GM18498 (cell line): ENCODE measurements at regions not wholly inside any gene's neighbourhood (a gene's known extent, or its start where the extent isn't known, plus 50 kb on each side); places are given as distances from the start of the nearest gene placed in this dataset.
A peak's percentile ranks its signal among the peaks of the same experiment; 100 is the strongest.
"Not testable (repeated sequence)": the region's sequence is repeated elsewhere in the genome, so short reads cannot be mapped to it uniquely, and the experiment has no call there.

ENCODE experiments used
- ATAC-seq: cut with Tn5 transposase; IDR thresholded peaks from one replicate; pipeline ENCODE4 v1.9.1; 2021; ENCODE audit warnings: mild to moderate bottlenecking, moderate library complexity; ENCODE audit not compliant: unreplicated experiment

DNA sequence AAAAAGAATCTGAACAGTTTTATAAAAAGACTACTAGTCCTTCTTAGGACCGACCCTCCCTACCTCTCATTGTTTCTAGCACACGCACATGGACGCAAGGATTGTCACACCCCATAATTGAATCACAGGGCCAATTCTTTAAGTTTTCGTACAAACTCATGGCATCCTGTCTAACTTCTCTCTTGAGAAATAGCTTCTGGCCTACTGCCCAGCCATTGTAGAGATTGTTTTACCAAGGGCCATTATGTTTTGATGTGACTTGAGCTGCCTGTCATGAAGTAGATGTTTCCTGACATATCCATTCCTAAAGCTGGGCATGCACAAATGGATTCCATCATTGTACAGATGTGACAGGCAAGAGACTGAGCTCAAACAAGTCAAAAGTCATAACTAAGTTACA, 1672.1 kb upstream of the C9orf72 start:
- ATAC-seq: no peak

DNA sequence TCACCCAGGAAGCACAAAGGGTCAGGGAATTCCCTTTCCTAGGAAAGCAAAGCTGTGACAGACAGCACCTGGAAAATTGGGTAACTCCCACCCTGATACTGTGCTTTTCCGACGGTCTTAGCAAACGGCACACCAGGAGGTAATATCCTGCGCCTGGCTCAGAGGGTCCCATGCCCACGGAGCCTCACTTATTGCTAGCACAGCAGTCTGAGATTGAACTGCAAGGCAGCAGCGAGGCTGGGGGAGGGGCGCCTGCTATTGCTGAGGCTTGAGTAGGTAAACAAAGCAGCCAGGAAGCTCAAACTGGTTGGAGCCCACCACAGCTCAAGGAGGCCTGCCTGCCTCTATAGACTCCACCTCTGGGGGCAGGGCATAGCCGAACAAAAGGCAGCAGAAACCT, 1697.1 kb upstream of the C9orf72 start:
- ATAC-seq: not testable (repeated sequence)

DNA sequence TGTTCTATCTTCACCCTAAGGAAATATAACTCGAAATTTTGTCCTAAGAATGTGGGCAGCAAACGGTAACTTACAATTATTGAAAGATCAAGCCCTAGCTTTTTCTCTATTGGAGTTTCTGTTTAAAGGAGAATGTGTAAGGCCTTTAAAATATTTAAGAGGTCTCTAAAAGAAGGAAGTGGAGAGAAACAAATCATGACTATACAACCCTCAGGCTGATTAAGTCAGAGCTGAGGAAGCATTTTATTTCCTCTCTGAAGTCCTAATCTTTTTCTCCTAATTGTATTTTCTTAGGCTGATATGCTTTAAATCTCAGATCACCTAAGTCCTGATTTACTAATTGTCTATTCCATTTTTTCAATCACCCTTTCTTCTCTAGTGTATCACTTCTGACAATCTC, 1708.8 kb upstream of the C9orf72 start:
- no peak for ATAC-seq

GRCh38 chr9:29285818-29286217, 1712.5 kb upstream of the C9orf72 start:
- no peak for ATAC-seq

DNA sequence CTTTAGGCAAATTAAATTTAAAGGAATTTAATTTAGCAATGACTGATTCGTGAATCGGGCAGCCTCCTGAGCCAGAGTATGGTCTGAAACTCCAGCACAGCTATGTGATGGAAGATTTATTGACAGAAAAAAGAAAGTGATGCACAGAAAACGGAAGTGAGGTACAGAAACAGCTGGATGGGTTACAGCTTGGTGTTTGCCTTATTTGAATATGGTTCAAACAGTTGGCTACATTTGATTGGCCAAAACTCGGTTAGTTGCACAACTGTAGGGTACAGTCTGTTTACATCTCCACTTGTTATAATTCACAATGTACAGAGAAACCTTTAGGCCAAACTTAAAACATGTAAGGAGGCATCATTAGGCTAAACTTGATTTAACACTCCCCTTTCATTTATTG, 1716.1 kb upstream of the C9orf72 start:
- no peak for ATAC-seq

GRCh38 chr9:29290516-29290915, 1717.2 kb upstream of the C9orf72 start:
- no peak for ATAC-seq

DNA sequence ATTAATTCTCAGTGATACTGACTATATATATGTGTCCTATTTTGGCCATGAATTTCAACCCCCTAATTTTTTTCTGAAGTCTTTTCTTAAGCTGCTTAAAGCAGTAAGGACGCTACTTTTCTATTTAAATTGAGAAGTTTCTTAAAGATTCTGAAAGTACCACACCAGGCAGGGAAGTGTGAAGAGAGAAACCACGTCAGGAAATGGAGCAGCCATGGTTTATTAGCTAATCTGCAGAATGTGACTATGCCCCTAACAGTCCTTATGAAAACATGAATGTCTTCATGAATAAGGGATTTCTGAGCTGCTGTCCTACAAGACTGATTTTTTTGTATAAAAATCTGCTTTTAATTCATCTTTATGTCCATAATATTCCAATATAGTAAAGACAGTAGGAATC, 1724.3 kb upstream of the C9orf72 start:
- no peak for ATAC-seq

DNA sequence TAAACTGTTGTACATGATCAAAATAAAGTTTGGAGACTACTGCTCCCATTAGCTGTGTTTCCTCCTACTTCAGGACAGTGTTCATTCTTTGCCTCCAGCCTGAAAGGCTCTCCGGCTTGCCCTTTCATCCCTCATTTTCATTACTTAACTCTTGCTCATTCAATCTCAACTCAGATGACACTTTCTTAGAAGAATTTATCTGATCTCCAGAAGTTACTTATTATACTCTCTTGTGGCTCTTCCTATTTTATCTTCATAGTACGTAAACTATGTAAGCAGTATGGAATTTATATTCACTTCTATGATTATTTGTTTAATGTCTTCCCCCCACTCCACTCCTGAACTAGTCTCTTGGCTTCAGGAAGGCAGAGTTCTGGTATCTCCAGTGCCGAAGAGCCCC, 1737.9 kb upstream of the C9orf72 start:
- ATAC-seq: no peak

- ATAC-seq: no peak
Observed at GRCh38 chr9:29312327-29312726, 1739.0 kb upstream of the C9orf72 start.

DNA sequence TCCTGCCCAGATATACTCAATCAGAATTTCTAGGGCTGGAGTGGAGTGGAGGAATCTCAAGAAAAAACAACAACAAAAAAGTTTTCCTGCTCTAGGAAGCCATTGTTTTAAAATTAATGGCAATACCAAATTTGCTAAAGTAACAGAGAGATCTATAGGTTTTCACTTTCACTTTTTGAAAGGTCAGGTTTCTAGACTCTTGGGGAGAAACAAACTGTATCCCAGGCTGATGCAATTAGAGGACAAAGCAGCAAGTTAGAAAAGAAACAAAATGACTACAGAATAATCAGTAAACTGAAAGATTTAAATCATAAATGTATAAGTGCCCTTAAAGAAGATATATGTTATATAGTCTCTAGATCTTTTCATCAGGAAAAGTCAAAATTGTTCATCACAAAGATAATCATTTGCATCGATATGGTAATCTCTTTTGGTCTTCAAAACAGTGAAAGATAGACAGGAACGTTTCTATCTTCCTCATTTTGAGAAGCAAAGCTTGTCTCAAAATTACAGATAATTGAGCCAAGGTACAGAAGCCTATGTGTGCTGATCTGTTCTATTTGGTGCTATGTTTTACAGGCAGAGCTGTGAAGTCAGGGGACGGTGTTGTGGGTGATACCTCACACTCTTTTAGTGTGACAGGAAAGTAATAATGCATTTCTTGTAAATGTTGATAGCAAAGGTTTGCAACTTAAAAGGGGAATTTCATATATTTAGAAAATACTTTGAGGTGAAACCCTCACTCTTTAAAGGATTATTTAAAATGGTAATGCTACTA, 1746.6 kb upstream of the C9orf72 start:
- peak; percentile 58 for ATAC-seq

DNA sequence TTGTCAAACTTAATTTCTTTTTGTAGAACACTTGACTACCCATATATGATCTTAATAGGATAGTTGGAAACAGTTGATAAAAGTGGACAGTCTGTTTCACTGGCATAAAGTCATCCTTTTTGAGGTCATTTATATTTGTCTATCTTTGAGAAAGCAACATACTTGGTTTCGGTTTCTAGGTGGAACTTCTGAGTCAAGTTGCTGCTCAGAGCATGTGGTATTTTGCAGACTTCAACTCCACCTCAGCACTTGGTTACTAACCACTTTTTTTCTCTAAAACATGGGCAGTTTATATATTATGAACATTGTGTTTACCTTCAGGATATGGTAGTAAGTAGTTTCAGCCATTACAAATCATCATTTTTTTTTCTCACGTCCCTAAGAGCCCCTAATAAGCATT, 1749.0 kb upstream of the C9orf72 start:
- ATAC-seq: peak; percentile 75

GRCh38 chr9:29325894-29326293, 1752.6 kb upstream of the C9orf72 start:
- no peak for ATAC-seq

GRCh38 chr9:29332789-29333188, 1759.5 kb upstream of the C9orf72 start:
- ATAC-seq: no peak

GRCh38 chr9:29336281-29336680, 1763.0 kb upstream of the C9orf72 start:
- no peak for ATAC-seq

DNA sequence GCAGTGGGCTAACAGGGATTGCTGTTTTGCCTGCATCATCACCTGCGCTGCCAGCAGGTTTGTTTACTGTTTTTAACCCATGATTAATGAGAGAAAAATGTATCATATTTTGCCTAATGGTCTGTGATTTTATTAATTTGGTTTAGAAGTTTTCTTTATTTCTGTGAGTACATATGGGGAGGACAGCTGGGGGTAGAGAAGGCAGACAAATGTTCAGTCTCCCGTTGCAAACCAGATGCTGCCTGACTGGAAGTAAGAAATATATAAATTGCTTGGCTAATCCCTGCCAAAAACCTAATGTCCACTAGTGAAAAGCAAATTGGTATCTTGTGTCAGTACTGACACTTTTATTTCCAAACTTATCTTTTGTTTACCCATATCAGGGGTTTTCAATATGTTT, 1766.1 kb upstream of the C9orf72 start:
- no peak for ATAC-seq

- ATAC-seq: no peak
Observed at GRCh38 chr9:29348999-29349398, 1775.7 kb upstream of the C9orf72 start.

GRCh38 chr9:29389421-29389820, 1816.1 kb upstream of the C9orf72 start:
- no peak for ATAC-seq

DNA sequence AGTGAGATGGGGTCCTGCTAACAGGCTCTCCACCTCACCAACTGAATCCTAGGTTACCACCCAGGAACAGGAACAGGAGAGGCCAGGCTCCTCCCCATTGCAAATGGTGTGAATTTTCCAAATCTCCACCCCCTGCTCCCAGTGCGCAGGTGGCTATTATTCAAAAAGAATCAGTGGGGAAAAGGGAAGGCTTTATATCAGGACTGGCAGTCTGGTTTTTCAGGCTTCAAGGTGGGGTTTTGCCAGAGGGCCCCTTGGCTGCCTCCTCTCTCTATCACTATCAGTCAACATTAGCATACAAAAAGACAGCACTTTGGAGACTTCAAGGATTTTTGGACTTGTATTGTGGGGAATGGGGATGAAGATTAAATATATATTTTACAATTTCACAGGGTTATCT, 1817.6 kb upstream of the C9orf72 start:
- ATAC-seq: no peak

- no peak for ATAC-seq
Observed at GRCh38 chr9:29393064-29393463, 1819.8 kb upstream of the C9orf72 start.

DNA sequence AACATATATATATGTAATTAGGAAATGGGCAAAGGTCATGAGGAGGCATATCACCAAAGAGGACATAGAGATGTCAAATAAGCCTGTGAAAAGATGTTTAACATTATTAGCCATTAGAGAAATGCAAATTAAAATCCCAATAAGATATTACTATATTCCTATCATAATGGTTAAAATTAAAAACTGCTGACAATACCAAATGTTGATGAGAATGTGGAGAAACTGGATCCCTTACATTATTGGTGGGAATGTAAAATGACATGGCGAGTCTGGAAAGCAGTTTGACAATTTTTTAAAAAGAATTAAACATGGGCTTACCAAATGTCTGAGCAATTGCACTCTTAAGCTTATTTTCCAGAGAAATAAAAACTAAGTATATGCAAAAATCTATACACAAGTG, 1821.6 kb upstream of the C9orf72 start:
- ATAC-seq: no peak

DNA sequence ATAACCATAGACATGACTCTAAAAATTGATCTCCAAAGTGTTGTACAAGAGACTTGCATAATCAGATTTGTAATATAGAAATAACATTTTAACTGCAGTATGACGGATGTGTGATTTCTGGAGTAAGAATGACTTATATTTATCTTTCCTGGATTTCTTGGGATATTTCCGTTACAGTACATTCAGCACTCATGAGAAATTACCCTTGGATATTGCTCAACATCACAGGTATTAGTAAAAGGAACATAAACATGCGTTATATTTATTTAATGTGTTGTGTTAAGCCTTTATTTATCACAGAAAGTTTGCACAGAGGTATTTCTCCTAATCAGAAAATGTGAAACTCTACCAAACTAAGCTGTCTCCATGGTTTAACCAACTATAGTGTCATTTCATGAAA, 1823.9 kb upstream of the C9orf72 start:
- no peak for ATAC-seq

DNA sequence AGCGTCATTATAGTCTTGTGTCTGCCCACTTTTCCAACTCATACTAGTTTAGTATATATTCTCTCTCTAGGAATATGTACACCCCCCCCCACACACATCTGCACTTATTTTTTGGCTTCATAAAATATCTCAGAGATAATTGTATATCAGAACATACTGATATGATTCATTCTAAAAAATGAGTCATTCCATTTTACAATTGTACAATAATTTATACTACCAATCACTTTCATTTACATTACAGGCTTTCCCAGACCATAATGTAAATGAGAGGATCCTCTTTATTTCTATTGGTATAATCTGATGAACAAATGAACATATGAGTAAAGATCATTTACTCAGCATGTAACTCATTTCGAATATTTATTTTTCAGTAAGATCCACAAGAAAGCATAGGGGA, 1842.9 kb upstream of the C9orf72 start:
- ATAC-seq: no peak

- ATAC-seq: no peak
Observed at GRCh38 chr9:29422438-29422837, 1849.2 kb upstream of the C9orf72 start.
